ENCODE measurements at regions not wholly inside any gene's neighbourhood (a gene's known extent, or its start where the extent isn't known, plus 50 kb on each side); places are given as distances from the start of the nearest gene placed in this dataset.
A peak's percentile ranks its signal among the peaks of the same experiment; 100 is the strongest.

DNA sequence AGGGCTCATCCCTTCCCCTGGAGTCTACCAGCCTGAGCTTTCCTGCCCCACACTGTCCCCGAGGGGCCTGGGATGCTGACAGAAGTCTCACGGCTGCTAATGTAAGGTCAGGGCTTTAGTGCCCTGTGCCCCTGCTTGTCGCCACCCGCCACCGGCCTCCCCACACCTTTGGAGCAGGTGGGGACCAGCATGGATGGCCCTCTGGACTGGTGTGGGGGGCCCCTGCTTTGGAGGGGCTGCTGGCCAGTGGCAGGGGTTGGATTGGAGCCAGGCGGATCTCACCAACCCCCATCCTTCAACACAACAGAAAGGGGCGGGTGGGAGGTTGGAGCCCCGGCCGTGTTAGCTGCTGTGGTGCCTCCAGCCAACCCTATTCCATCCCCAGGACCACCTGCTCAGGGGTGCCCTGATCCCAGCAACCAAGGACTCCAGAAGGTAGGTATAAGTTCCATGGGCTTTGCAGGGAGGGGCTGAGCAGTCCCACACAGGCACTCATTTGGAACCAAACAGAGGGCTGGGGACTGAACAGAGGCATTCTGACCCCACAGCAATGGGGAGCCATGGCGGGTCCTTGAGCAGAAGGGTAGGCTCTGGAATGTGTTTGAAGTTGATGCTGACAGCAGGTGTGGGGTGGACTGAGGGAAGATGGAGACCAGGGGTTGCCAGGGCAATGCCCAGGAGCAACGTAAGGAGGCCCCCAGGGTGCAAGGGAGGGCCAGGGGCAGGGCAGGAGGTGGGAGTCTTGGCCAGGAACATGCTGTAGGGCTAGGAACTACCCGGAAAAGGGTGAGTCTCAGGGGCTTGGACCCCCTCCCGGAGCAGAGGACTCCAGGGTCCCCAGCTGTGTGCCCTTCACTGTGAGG is 145.1 kb upstream of the C14orf180 start:
- TF ChIP-seq, protein P1, sequence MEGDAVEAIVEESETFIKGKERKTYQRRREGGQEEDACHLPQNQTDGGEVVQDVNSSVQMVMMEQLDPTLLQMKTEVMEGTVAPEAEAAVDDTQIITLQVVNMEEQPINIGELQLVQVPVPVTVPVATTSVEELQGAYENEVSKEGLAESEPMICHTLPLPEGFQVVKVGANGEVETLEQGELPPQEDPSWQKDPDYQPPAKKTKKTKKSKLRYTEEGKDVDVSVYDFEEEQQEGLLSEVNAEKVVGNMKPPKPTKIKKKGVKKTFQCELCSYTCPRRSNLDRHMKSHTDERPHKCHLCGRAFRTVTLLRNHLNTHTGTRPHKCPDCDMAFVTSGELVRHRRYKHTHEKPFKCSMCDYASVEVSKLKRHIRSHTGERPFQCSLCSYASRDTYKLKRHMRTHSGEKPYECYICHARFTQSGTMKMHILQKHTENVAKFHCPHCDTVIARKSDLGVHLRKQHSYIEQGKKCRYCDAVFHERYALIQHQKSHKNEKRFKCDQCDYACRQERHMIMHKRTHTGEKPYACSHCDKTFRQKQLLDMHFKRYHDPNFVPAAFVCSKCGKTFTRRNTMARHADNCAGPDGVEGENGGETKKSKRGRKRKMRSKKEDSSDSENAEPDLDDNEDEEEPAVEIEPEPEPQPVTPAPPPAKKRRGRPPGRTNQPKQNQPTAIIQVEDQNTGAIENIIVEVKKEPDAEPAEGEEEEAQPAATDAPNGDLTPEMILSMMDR (conservative IDR thresholded peaks at IDR 0.05; ENCODE audit: low read length): no peak
- no peak for DNase-seq (ENCODE audit: low read depth)
- no peak overlapping the region for H3K4me3 ChIP-seq (ENCODE audit: low read length)

- TF ChIP-seq, protein P1 (conservative IDR thresholded peaks at IDR 0.05; ENCODE audit: low read length): no peak
- H3K4me3 ChIP-seq (ENCODE audit: low read length): no peak overlapping the region
- no peak for DNase-seq (ENCODE audit: low read depth)
These were observed 144.2 kb upstream of the C14orf180 start for GRCh38 chr14:104435147-104436046.

DNA sequence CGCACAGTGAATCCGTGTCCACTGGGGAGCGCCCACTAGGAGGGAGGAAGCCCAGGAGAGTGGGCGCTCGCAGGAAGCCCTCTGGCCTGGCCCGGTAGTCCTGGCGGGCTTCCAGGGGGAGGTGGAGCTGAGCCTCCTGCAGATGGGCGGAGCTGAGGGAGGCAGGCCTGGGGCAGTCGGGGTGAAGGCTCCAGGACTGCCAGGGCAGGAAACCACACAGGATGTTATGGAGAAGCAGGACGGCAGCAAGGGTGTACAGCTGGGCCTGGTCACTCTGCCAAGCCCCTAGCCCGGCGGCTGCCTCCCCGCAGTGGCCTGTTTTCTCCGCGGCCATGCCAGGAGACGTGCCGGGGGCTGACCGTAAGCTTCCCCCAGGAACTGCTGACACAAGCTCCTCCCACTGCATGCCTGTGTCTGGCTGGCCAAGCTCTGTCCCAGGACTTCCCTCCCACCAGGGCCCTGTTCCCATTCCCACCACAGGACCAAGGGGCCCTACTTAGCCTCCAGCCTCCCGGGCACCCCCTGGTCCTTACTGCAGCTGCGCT is 143.4 kb upstream of the C14orf180 start:
- DNase-seq (ENCODE audit: low read depth): peak; percentile 24
- TF ChIP-seq, protein P1 (conservative IDR thresholded peaks at IDR 0.05; ENCODE audit: low read length): no peak
- no peak overlapping the region for H3K4me3 ChIP-seq (ENCODE audit: low read length)

DNA sequence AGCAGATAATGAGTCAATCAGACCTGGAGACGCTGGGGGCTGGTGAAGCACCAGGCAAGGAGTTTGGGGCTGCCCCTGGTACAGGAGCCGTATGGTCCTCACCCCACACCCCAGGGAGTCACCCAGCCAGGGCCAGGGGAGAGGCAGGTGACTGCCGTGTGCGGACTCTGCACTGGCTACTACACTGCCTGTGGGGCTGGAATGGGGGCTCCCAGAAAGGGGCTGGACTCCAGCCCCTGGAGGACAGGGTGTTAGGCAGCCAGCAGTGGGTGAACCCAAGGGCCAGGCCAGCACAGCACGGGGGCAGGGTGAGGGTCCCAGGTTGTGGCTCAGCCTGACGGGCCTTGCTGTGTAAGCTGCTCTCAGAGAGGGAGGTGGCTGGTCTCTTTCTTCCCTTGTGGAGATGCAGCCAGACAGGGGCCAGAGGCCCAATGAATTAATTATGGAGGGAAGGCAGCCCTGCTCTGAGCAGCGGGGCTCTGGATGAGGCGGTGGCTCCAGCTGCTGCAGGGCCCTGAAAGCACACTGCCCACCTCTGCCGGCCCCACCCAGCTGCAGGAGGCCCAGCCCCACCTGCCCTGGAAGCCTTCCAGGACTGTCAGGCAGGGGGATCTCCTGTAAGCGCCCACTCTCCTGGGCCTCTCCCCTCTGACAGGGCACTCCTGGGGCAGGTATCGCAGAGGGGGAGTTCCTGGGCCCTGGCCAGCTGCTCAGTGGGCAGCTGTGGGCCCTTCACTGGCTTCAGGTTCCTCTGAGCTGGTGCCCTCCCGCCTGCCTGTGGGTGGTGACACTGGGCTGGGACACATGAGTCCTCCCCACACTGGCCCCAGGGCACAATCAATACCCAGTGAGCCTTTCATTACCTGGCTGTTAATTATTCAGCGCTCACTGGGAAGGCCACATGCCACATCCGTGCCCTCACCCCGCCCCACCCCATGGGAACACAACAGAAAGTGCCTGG is 142.5 kb upstream of the C14orf180 start:
- DNase-seq (ENCODE audit: low read depth): no peak
- TF ChIP-seq, protein P1 (conservative IDR thresholded peaks at IDR 0.05; ENCODE audit: low read length): no peak
- no peak overlapping the region for H3K4me3 ChIP-seq (ENCODE audit: low read length)

- TF ChIP-seq, protein P1 (conservative IDR thresholded peaks at IDR 0.05; ENCODE audit: low read length): no peak
- H3K4me3 ChIP-seq (ENCODE audit: low read length): no peak overlapping the region
- no peak for DNase-seq (ENCODE audit: low read depth)
These were observed 141.9 kb upstream of the C14orf180 start for GRCh38 chr14:104437703-104438102.

- no peak for DNase-seq (ENCODE audit: low read depth)
These were observed 141.2 kb upstream of the C14orf180 start for GRCh38 chr14:104438166-104438887.

More at GRCh38 chr14:104438166-104438887, 141.2 kb upstream of the C14orf180 start:
- TF ChIP-seq, protein P1 (conservative IDR thresholded peaks at IDR 0.05; ENCODE audit: low read length): no peak
- H3K4me3 ChIP-seq (ENCODE audit: low read length): no peak overlapping the region

All from AG10803 (cell line).